ENCODE measurements at regions not wholly inside any gene's neighbourhood (a gene's known extent, or its start where the extent isn't known, plus 50 kb on each side); places are given as distances from the start of the nearest gene placed in this dataset.
A peak's percentile ranks its signal among the peaks of the same experiment; 100 is the strongest.

GRCh38 chr7:10412422-10413019 is 561.2 kb upstream of the PHF14 start:
- peak; percentile 82 for TF ChIP-seq CTCF (IDR thresholded peaks at IDR 0.05)

GRCh38 chr7:10418985-10419384 is 554.7 kb upstream of the PHF14 start:
- Mint-ChIP-seq H3K4me3 (no peak overlapping the region), H3K4me1 (no peaks in the 10 kb centered on the region), H3K9me3 (no peaks in the 10 kb centered on the region), H3K27me3 (ENCODE audit: low read depth, poor library complexity) (no peaks in the 10 kb centered on the region), H3K27ac (no peak overlapping the region), H3K36me3 (ENCODE audit: low read depth) (no peaks in the 10 kb centered on the region)
- TF ChIP-seq CTCF (IDR thresholded peaks at IDR 0.05), result no peak
- DNase-seq, result no peak

More at GRCh38 chr7:10412422-10413019, 561.2 kb upstream of the PHF14 start:
- no peak overlapping the region for H3K4me3 Mint-ChIP-seq
- peak; percentile 34 for DNase-seq
- no peaks in the 10 kb centered on the region for H3K36me3 Mint-ChIP-seq (ENCODE audit: low read depth)
- no peaks in the 10 kb centered on the region for H3K27me3 Mint-ChIP-seq (ENCODE audit: low read depth, poor library complexity)
- no peaks in the 10 kb centered on the region for H3K9me3 Mint-ChIP-seq
- H3K4me1 Mint-ChIP-seq, result peaks cover 6% of the 10 kb centered on the region
- H3K27ac Mint-ChIP-seq, result no peak overlapping the region

- Mint-ChIP-seq H3K36me3 (ENCODE audit: low read depth) (no peaks in the 10 kb centered on the region), H3K27me3 (ENCODE audit: low read depth, poor library complexity) (no peaks in the 10 kb centered on the region), H3K27ac (no peak overlapping the region), H3K9me3 (no peaks in the 10 kb centered on the region), H3K4me3 (no peak overlapping the region), H3K4me1 (no peaks in the 10 kb centered on the region)
- no peak for TF ChIP-seq CTCF (IDR thresholded peaks at IDR 0.05)
- DNase-seq, result no peak
These were observed 544.6 kb upstream of the PHF14 start for GRCh38 chr7:10429031-10429430.

- no peak for DNase-seq
- H3K4me3 Mint-ChIP-seq, result no peak overlapping the region
- no peaks in the 10 kb centered on the region for H3K9me3 Mint-ChIP-seq
- H3K4me1 Mint-ChIP-seq, result no peaks in the 10 kb centered on the region
- no peak for TF ChIP-seq CTCF (IDR thresholded peaks at IDR 0.05)
- no peak overlapping the region for H3K27ac Mint-ChIP-seq
- no peaks in the 10 kb centered on the region for H3K27me3 Mint-ChIP-seq (ENCODE audit: low read depth, poor library complexity)
- H3K36me3 Mint-ChIP-seq (ENCODE audit: low read depth), result no peaks in the 10 kb centered on the region
These were observed 544.2 kb upstream of the PHF14 start for GRCh38 chr7:10429511-10429910.

GRCh38 chr7:10436302-10436701 is 537.4 kb upstream of the PHF14 start:
- no peaks in the 10 kb centered on the region for H3K9me3 Mint-ChIP-seq
- no peak for DNase-seq
- H3K4me1 Mint-ChIP-seq, result no peaks in the 10 kb centered on the region
- no peak overlapping the region for H3K27ac Mint-ChIP-seq
- no peak for TF ChIP-seq CTCF (IDR thresholded peaks at IDR 0.05)
- H3K4me3 Mint-ChIP-seq, result no peak overlapping the region
- peaks cover 2% of the 10 kb centered on the region for H3K27me3 Mint-ChIP-seq (ENCODE audit: low read depth, poor library complexity)
- no peaks in the 10 kb centered on the region for H3K36me3 Mint-ChIP-seq (ENCODE audit: low read depth)

- Mint-ChIP-seq H3K9me3 (peaks cover 10% of the 10 kb centered on the region), H3K4me1 (no peaks in the 10 kb centered on the region), H3K27ac (no peak overlapping the region), H3K4me3 (no peak overlapping the region), H3K27me3 (ENCODE audit: low read depth, poor library complexity) (peaks cover 6% of the 10 kb centered on the region), H3K36me3 (ENCODE audit: low read depth) (no peaks in the 10 kb centered on the region)
- TF ChIP-seq CTCF (IDR thresholded peaks at IDR 0.05), result no peak
- no peak for DNase-seq
These were observed 534.6 kb upstream of the PHF14 start for GRCh38 chr7:10439027-10439426.
